Right atrium auricular region (tissue), 2 donors: ENCODE measurements at regions not wholly inside any gene's neighbourhood (a gene's known extent, or its start where the extent isn't known, plus 50 kb on each side); places are given as distances from the start of the nearest gene placed in this dataset.

Experiments used
- DNase-seq: peaks from one replicate; pipeline ENCODE4 v3.0.0-alpha.2; 2019; ENCODE audit warnings: low spot score
- H3K27ac ChIP-seq, 2 donors: fragments of 200-600 bp; sonication (generic); 1 replicate in 1 of 2; 2 replicates in 1 of 2; pipeline ENCODE4 v1.5.1; 2016 to 2019
- H3K27me3 ChIP-seq, 2 donors: fragments of 200-600 bp; sonication (generic); one replicate each; pipeline versions ENCODE4 v1.5.1 to v1.6.0; 2017 to 2019
- H3K36me3 ChIP-seq: fragments of 200-600 bp; sonication (generic); one replicate; pipeline ENCODE4 v1.5.1; 2016
- H3K4me1 ChIP-seq, 2 donors: fragments of 200-600 bp; sonication (generic); one replicate each; pipeline versions ENCODE4 v1.5.1 to v1.6.0; 2017 to 2019
- H3K4me3 ChIP-seq, 2 donors: fragments of 200-600 bp; sonication (generic); 1 replicate in 1 of 2; 2 replicates in 1 of 2; pipeline ENCODE4 v1.5.1; 2017 to 2019; ENCODE audit warnings: mild to moderate bottlenecking in 1 of 2, moderate library complexity in 1 of 2
- H3K9me3 ChIP-seq, 2 donors: fragments of 200-600 bp; sonication (generic); one replicate each; pipeline ENCODE4 v1.5.1; 2019
- CTCF ChIP-seq, 2 donors: fragments of 200-600 bp; sonication (generic); IDR thresholded peaks; one replicate each; pipeline ENCODE4 v1.5.1; 2019; ENCODE audit warnings: antibody characterized with exemption in 2 of 2

GRCh38 chr18:71105078-71105819 is 816.4 kb downstream of the SOCS6 start:
- Histone ChIP-seq H3K36me3 (no peaks in the 10 kb centered on the region), H3K27ac (peak overlapping the region; percentile 43 to 71), H3K9me3 (no peaks in the 10 kb centered on the region), H3K4me3 (no peak overlapping the region), H3K27me3 (no peaks in the 10 kb centered on the region), H3K4me1 (peaks cover 0 to 27% of the 10 kb centered on the region in 2 donors)
- DNase-seq = no peak
- TF ChIP-seq CTCF (IDR thresholded peaks at IDR 0.05) = no peak

- H3K36me3 ChIP-seq = no peaks in the 10 kb centered on the region
- H3K27ac ChIP-seq = no peak overlapping the region
- H3K27me3 ChIP-seq = no peaks in the 10 kb centered on the region
- no peaks in the 10 kb centered on the region for H3K4me1 ChIP-seq
- H3K4me3 ChIP-seq = no peak overlapping the region
- H3K9me3 ChIP-seq = no peaks in the 10 kb centered on the region
- TF ChIP-seq CTCF (IDR thresholded peaks at IDR 0.05) = no peak
- no peak for DNase-seq
These were observed 790.8 kb downstream of the SOCS6 start for GRCh38 chr18:71079606-71080005.

- Histone ChIP-seq H3K4me1 (no peaks in the 10 kb centered on the region), H3K36me3 (no peaks in the 10 kb centered on the region), H3K27ac (no peak overlapping the region), H3K9me3 (no peaks in the 10 kb centered on the region), H3K27me3 (no peaks in the 10 kb centered on the region), H3K4me3 (no peak overlapping the region)
- DNase-seq = no peak
- no peak for TF ChIP-seq CTCF (IDR thresholded peaks at IDR 0.05)
These were observed 788.6 kb downstream of the SOCS6 start for GRCh38 chr18:71077451-71077850.

DNA sequence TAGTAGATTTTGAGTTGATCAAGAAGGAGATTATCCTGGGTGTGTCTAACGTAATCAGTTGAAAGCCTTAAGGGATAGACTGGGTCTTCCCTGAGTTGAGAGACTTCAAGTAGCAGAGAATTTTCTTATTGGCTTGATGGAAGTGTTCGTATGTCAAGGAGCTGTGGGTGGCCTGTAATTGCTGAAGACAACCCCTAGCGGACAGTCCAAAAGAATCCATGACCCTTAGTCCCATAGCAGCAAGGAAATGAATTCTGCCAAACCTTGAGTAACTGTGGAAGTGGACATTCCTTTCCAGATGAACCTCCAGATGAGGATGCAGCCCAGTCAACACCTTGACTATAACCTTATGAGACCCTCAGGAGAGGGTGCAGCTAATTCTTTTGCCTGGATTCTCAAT is 786.3 kb downstream of the SOCS6 start:
- Histone ChIP-seq H3K9me3 (no peaks in the 10 kb centered on the region), H3K36me3 (no peaks in the 10 kb centered on the region), H3K27ac (no peak overlapping the region), H3K4me3 (no peak overlapping the region), H3K27me3 (no peaks in the 10 kb centered on the region), H3K4me1 (no peaks in the 10 kb centered on the region)
- no peak for TF ChIP-seq CTCF (IDR thresholded peaks at IDR 0.05)
- DNase-seq = no peak

DNA sequence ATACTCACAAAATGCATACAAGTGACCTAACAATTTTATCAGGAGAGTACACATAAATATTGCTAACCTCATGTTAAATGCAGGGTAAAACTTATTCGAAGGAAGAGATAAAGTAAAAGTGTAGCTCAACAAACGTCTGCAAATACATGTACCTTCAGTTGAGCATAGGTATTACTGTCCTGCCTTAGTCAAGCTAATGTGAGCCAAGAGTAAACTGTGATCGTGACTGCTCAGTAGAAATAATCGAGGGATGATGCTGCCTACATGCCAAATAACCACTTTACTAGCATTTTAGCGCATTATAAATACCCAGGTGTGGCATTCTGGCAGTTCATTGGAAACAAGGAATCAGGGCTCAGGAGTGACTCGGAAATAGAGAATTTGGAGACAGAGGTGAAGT is 779.5 kb downstream of the SOCS6 start:
- no peak for DNase-seq
- Histone ChIP-seq H3K4me1 (no peaks in the 10 kb centered on the region), H3K27me3 (no peaks in the 10 kb centered on the region), H3K36me3 (no peaks in the 10 kb centered on the region), H3K4me3 (no peak overlapping the region), H3K27ac (no peak overlapping the region), H3K9me3 (no peaks in the 10 kb centered on the region)
- no peak for TF ChIP-seq CTCF (IDR thresholded peaks at IDR 0.05)

GRCh38 chr18:71049893-71050292 is 761.0 kb downstream of the SOCS6 start:
- no peaks in the 10 kb centered on the region for H3K27me3 ChIP-seq
- no peak for DNase-seq
- H3K4me1 ChIP-seq = no peaks in the 10 kb centered on the region
- no peak overlapping the region for H3K4me3 ChIP-seq
- no peak for TF ChIP-seq CTCF (IDR thresholded peaks at IDR 0.05)
- no peaks in the 10 kb centered on the region for H3K9me3 ChIP-seq
- no peaks in the 10 kb centered on the region for H3K36me3 ChIP-seq
- H3K27ac ChIP-seq = no peak overlapping the region
